ENCODE measurements at regions not wholly inside any gene's neighbourhood (a gene's known extent, or its start where the extent isn't known, plus 50 kb on each side); places are given as distances from the start of the nearest gene placed in this dataset.
"Not testable (repeated sequence)": the region's sequence is repeated elsewhere in the genome, so short reads cannot be mapped to it uniquely, and the experiment has no call there.

DNA sequence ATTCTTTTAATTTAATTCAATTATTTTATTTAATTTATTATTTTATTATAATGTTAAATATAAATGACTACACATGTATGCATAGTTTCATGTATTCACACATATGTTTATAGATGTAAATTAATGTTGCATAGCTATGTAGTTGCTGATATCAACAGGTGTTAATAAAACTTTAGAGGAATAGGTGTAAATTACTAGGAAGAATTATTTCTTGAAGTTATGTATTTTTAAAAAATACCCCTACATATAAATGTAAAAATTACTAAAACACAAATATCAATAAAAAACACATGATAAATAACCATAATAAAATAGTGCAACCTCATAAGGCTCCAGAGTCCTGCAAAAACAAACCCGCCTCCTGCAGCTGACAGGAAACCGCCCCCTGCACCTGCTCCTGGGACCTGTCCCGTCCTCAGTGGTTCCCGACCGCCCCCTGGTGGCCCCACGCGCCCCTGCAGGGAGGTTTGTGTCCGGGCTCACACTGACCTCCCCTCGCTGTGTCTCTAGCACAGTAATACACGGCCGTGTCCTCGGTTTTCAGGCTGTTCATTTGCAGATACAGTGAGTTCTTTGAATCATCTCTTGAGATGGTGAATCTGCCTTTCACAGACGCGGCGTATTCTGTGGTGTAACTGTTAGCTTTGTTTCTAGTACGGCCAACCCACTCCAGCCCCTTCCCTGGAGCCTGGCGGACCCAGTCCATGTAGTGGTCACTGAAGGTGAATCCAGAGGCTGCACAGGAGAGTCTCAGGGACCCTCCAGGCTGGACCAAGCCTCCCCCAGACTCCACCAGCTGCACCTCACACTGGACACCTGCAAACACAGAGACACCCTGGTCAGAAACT is 1264.0 kb downstream of the TMEM121 start:
- Histone ChIP-seq H3K36me3 (ENCODE audit: low read depth) (no peaks in the 10 kb centered on the region), H3K4me3 (no peak overlapping the region), H3K4me1 (ENCODE audit: low read depth) (no peaks in the 10 kb centered on the region), H3K9me3 (no peaks in the 10 kb centered on the region)
- peak; percentile 84 to 95 (median 90) for DNase-seq
- ATAC-seq: peak; percentile 89
- intact Hi-C loops (cut with DNase I, micrococcal nuclease): no loop called here
- TF ChIP-seq, protein P1, sequence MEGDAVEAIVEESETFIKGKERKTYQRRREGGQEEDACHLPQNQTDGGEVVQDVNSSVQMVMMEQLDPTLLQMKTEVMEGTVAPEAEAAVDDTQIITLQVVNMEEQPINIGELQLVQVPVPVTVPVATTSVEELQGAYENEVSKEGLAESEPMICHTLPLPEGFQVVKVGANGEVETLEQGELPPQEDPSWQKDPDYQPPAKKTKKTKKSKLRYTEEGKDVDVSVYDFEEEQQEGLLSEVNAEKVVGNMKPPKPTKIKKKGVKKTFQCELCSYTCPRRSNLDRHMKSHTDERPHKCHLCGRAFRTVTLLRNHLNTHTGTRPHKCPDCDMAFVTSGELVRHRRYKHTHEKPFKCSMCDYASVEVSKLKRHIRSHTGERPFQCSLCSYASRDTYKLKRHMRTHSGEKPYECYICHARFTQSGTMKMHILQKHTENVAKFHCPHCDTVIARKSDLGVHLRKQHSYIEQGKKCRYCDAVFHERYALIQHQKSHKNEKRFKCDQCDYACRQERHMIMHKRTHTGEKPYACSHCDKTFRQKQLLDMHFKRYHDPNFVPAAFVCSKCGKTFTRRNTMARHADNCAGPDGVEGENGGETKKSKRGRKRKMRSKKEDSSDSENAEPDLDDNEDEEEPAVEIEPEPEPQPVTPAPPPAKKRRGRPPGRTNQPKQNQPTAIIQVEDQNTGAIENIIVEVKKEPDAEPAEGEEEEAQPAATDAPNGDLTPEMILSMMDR (IDR thresholded peaks at IDR 0.05): peak; percentile 68

DNA sequence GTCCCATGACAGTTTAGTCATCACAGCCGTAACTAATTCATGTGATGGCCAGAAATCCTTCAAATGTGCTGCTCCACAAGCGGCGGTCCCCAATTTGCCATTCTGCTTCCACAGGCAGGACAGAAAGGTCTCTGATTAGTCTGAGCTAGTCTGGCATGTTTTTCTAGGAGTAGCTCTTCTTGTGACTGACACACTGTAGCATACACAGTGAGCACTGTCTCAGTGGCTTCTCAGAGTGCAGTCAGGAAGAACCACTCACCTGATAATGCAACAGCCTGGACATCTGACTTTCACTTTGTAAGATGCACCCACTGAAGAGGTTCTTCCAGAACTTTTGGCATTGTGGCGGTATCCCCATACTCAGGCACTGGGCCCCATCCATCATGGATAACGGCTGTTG is 1266.2 kb downstream of the TMEM121 start:
- no peaks in the 10 kb centered on the region for H3K4me1 ChIP-seq (ENCODE audit: low read depth)
- ATAC-seq (no peak), DNase-seq (no peak)
- intact Hi-C loops (cut with DNase I, micrococcal nuclease): no loop called here
- no peaks in the 10 kb centered on the region for H3K9me3 ChIP-seq
- H3K36me3 ChIP-seq (ENCODE audit: low read depth): no peaks in the 10 kb centered on the region
- H3K4me3 ChIP-seq: no peak overlapping the region
- TF ChIP-seq, protein P1 (IDR thresholded peaks at IDR 0.05): no peak

- DNase-seq; H3K9me3 ChIP-seq; H3K4me1 ChIP-seq (ENCODE audit: low read depth); H3K4me3 ChIP-seq; intact Hi-C loops (cut with DNase I, micrococcal nuclease); ATAC-seq; H3K36me3 ChIP-seq (ENCODE audit: low read depth): not testable (repeated sequence)
Observed at GRCh38 chr14:106798166-106798565, 1271.8 kb downstream of the TMEM121 start.

GRCh38 chr14:106802413-106803364 is 1276.3 kb downstream of the TMEM121 start:
- H3K9me3 ChIP-seq: no peaks in the 10 kb centered on the region
- no peaks in the 10 kb centered on the region for H3K36me3 ChIP-seq (ENCODE audit: low read depth)
- TF ChIP-seq, protein P1 (IDR thresholded peaks at IDR 0.05): no peak
- intact Hi-C loops (cut with DNase I, micrococcal nuclease): no loop called here
- H3K4me3 ChIP-seq: no peak overlapping the region
- ATAC-seq (peak; percentile 65), DNase-seq (peak; percentile 42 to 68 (median 51))
- H3K4me1 ChIP-seq (ENCODE audit: low read depth): no peaks in the 10 kb centered on the region

GRCh38 chr14:106803379-106803778 is 1277.0 kb downstream of the TMEM121 start:
- no peak for DNase-seq
- Histone ChIP-seq H3K4me1 (ENCODE audit: low read depth) (no peaks in the 10 kb centered on the region), H3K9me3 (no peaks in the 10 kb centered on the region), H3K36me3 (ENCODE audit: low read depth) (no peaks in the 10 kb centered on the region), H3K4me3 (no peak overlapping the region)
- intact Hi-C loops (cut with DNase I, micrococcal nuclease): no loop called here
- no peak for ATAC-seq
- TF ChIP-seq, protein P1 (IDR thresholded peaks at IDR 0.05): no peak

DNA sequence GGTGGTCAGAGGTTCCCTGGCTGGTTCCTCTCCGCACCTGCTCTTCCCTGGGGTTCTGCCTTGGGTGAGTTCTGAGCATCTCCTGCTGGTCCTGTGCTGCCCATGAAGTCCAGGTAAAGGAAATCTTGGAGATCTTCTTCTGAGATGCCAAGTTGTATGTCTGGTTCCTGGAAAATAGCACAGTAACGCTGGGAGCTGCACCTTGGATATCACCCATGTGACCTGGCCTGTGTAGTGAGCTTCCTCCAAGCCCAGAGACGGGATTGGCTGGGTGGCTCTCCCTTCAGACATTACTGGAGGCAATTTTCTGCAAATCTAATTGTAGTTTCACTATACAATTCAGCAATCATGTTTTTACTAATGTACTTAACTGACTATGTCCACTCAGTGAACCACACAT is 1281.1 kb downstream of the TMEM121 start:
- TF ChIP-seq, protein P1 (IDR thresholded peaks at IDR 0.05): no peak
- peaks cover 7% of the 10 kb centered on the region for H3K4me1 ChIP-seq (ENCODE audit: low read depth)
- ATAC-seq: peak; percentile 67
- peak in 1 of 3 donors; percentile 19 for DNase-seq
- no peaks in the 10 kb centered on the region for H3K36me3 ChIP-seq (ENCODE audit: low read depth)
- intact Hi-C loops (cut with DNase I, micrococcal nuclease): no loop called here
- no peak overlapping the region for H3K4me3 ChIP-seq
- H3K9me3 ChIP-seq: no peaks in the 10 kb centered on the region

Data from mucosa of descending colon (tissue), 3 donors.